Caco-2 (cell line): ENCODE measurements at regions not wholly inside any gene's neighbourhood (a gene's known extent, or its start where the extent isn't known, plus 50 kb on each side); places are given as distances from the start of the nearest gene placed in this dataset.
A peak's percentile ranks its signal among the peaks of the same experiment; 100 is the strongest.

Experiments
- BruUV-seq: library from RNA; stranded (reverse); fragments of 400-500 nt; replicated peaks from 2 replicates; lab custom pipeline; 2021; lab: Mats Ljungman, UMichigan
- CTCF ChIA-PET: fragments of 300-600 bp; sonication (Branson Sonifier 250); formaldehyde crosslinking; loops from one replicate; lab custom pipeline; 2022; ENCODE audit warnings: antibody characterized with exemption; lab: Charles Lee
- POLR2A ChIA-PET: fragments of 300-600 bp; sonication (Branson Sonifier 250); formaldehyde crosslinking; loops from one replicate; lab custom pipeline; 2022; ENCODE audit warnings: antibody characterized with exemption; lab: Charles Lee
- DNase-seq, 2 experiments: peaks; one replicate each; pipeline versions ENCODE4 v3.0.0 to v3.0.0-alpha.2; 2020 to 2022
- H3K27me3 ChIP-seq: replicated peaks from 2 replicates; pipeline ENCODE4 v1.6.0; 2011; ENCODE audit warnings: low read length; ENCODE audit not compliant: control insufficient read depth, insufficient read depth
- H3K36me3 ChIP-seq: 2 replicates; pipeline ENCODE4 v1.5.1; 2011; ENCODE audit warnings: low read length; ENCODE audit not compliant: control insufficient read depth, insufficient read depth
- H3K4me1 ChIP-seq: fragments of 250-450 bp; sonication (Bioruptor Pico); 2 replicates; pipeline ENCODE4 v1.5.1; 2020; ENCODE audit warnings: mild to moderate bottlenecking
- H3K4me3 ChIP-seq: 2 replicates; pipeline ENCODE4 v1.5.1; 2011; ENCODE audit warnings: low read depth, mild to moderate bottlenecking, control low read depth, low read length
- H3K9me3 ChIP-seq: fragments of 250-450 bp; sonication (Bioruptor Pico); 2 replicates; pipeline ENCODE4 v1.5.1; 2020; ENCODE audit warnings: mild to moderate bottlenecking, moderate library complexity
- H3K27ac Mint-ChIP-seq: one replicate; pipeline ENCODE4 v1.8.0; 2022; ENCODE audit warnings: mixed read lengths; ENCODE audit not compliant: unreplicated experiment
- H3K27me3 Mint-ChIP-seq: one replicate; pipeline ENCODE4 v1.8.0; 2022; ENCODE audit warnings: mixed read lengths; ENCODE audit not compliant: insufficient read depth, unreplicated experiment
- H3K36me3 Mint-ChIP-seq: one replicate; pipeline ENCODE4 v1.8.0; 2022; ENCODE audit warnings: mild to moderate bottlenecking, mixed read lengths; ENCODE audit not compliant: insufficient read depth, unreplicated experiment
- H3K4me1 Mint-ChIP-seq: one replicate; pipeline ENCODE4 v1.8.0; 2022; ENCODE audit warnings: low read depth, mixed read lengths; ENCODE audit not compliant: unreplicated experiment
- H3K4me3 Mint-ChIP-seq: one replicate; pipeline ENCODE4 v1.8.0; 2022; ENCODE audit warnings: mild to moderate bottlenecking, moderate library complexity, mixed read lengths; ENCODE audit not compliant: unreplicated experiment
- H3K9me3 Mint-ChIP-seq: one replicate; pipeline ENCODE4 v1.8.0; 2022; ENCODE audit warnings: mixed read lengths; ENCODE audit not compliant: unreplicated experiment
- intact Hi-C: fragments of 100-400 bp; cut with micrococcal nuclease; formaldehyde crosslinking; loops from one replicate; pipeline ENCODE4 v1.10.0; 2022; ENCODE audit not compliant: unreplicated experiment
- TF ChIP-seq, protein P1 (sequence below), 2 experiments: fragments of 200-600 bp in 1 of 2; IDR thresholded peaks; 1 replicate in 1 of 2; 2 replicates in 1 of 2; pipeline versions ENCODE4 v1.5.1 to v1.8.0; 2011 to 2022; ENCODE audit warnings: antibody characterized with exemption in 1 of 2, control low read depth in 1 of 2, inconsistent platforms in 1 of 2, low read depth in 1 of 2, low read length in 1 of 2, mild to moderate bottlenecking in 1 of 2, moderate library complexity in 1 of 2; ENCODE audit not compliant: insufficient read depth in 1 of 2, severe bottlenecking in 1 of 2, unreplicated experiment in 1 of 2

DNA sequence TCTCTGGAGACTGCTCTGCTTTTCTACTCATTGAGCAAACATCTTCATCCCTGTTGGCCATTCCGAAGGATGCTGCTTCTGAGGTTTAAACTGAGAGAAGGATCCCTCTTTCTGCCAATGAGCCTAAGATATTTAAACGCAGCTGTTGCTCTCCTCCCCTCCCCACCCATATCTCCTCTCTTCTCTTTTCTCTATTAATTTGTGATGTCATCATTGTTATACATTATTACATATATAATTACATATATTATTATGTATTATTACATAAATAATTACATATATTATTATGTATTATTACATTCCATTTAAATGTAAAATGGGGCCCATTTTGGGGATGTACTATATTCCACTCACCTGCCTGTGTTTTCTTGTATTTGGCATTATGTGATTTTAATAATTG is 82.7 kb upstream of the JUN start:
- no peaks in the 10 kb centered on the region for H3K36me3 ChIP-seq
- peaks cover 5% of the 10 kb centered on the region; the same call in 1 of the 2 replicates for H3K4me1 ChIP-seq
- Mint-ChIP-seq H3K9me3 (no peaks in the 10 kb centered on the region), H3K36me3 (no peaks in the 10 kb centered on the region), H3K27ac (no peak overlapping the region), H3K27me3 (no peaks in the 10 kb centered on the region), H3K4me3 (no peak overlapping the region), H3K4me1 (no peaks in the 10 kb centered on the region)
- no TSS peak for BruUV-seq
- intact Hi-C loops = no loop called here
- POLR2A ChIA-PET = no interaction called here
- CTCF ChIA-PET = no interaction called here
- TF ChIP-seq, protein P1, sequence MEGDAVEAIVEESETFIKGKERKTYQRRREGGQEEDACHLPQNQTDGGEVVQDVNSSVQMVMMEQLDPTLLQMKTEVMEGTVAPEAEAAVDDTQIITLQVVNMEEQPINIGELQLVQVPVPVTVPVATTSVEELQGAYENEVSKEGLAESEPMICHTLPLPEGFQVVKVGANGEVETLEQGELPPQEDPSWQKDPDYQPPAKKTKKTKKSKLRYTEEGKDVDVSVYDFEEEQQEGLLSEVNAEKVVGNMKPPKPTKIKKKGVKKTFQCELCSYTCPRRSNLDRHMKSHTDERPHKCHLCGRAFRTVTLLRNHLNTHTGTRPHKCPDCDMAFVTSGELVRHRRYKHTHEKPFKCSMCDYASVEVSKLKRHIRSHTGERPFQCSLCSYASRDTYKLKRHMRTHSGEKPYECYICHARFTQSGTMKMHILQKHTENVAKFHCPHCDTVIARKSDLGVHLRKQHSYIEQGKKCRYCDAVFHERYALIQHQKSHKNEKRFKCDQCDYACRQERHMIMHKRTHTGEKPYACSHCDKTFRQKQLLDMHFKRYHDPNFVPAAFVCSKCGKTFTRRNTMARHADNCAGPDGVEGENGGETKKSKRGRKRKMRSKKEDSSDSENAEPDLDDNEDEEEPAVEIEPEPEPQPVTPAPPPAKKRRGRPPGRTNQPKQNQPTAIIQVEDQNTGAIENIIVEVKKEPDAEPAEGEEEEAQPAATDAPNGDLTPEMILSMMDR (IDR thresholded peaks at IDR 0.05; ENCODE audit: insufficient read depth in 1 of 2, low read depth in 1 of 2, low read length in 1 of 2, severe bottlenecking in 1 of 2, unreplicated experiment in 1 of 2) = no peak
- DNase-seq = no peak
- H3K9me3 ChIP-seq = no peaks in the 10 kb centered on the region
- no peak overlapping the region for H3K4me3 ChIP-seq
- no peaks in the 10 kb centered on the region for H3K27me3 ChIP-seq

DNA sequence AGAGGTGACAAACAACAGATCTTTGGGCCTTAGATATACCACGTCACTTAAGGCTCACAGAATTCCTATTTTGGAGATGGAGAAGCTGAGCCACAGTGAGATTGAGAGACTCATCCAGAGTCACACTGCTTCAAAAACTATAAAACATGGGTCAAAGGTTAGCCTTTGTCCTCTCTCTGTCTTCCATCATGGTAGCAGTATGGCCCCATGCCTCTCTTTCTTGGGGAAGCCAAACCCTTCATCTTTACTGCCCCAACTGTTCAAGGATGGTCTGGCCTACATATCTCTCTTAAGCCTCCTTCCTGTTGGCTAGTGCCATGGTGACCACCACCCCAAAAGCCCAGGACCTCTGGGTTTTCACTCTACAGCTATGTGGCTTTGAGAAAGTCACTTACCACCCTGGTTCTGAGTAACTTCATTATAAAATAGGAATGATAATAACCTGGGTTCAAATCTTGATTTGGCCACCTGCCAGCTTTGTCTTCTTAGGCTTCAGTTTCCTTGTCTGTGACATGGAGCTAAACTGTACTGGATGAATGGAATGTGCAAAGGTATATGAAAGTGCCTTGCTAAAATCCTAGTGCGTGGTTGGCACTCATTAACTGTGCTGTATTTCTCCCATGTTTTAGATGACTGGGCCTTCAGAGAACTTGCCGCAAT is 85.9 kb upstream of the JUN start:
- no peak for DNase-seq
- ChIA-PET POLR2A (no interaction called here), CTCF (no interaction called here)
- TF ChIP-seq, protein P1 (IDR thresholded peaks at IDR 0.05; ENCODE audit: insufficient read depth in 1 of 2, low read depth in 1 of 2, low read length in 1 of 2, severe bottlenecking in 1 of 2, unreplicated experiment in 1 of 2) = no peak
- Histone ChIP-seq H3K4me1 (peaks cover 5% of the 10 kb centered on the region; the same call in 1 of the 2 replicates), H3K4me3 (no peak overlapping the region), H3K36me3 (no peaks in the 10 kb centered on the region), H3K9me3 (no peaks in the 10 kb centered on the region), H3K27me3 (no peaks in the 10 kb centered on the region)
- no peak overlapping the region for H3K27ac Mint-ChIP-seq
- no peaks in the 10 kb centered on the region for H3K4me1 Mint-ChIP-seq
- no TSS peak for BruUV-seq
- intact Hi-C loops = loop anchor here (1.0 kb wide), 2 partner anchors 16 to 27 kb away; no protein-coding TSS in a partner anchor
- H3K9me3 Mint-ChIP-seq = no peaks in the 10 kb centered on the region
- H3K4me3 Mint-ChIP-seq = no peak overlapping the region
- no peaks in the 10 kb centered on the region for H3K36me3 Mint-ChIP-seq
- H3K27me3 Mint-ChIP-seq = no peaks in the 10 kb centered on the region

DNA sequence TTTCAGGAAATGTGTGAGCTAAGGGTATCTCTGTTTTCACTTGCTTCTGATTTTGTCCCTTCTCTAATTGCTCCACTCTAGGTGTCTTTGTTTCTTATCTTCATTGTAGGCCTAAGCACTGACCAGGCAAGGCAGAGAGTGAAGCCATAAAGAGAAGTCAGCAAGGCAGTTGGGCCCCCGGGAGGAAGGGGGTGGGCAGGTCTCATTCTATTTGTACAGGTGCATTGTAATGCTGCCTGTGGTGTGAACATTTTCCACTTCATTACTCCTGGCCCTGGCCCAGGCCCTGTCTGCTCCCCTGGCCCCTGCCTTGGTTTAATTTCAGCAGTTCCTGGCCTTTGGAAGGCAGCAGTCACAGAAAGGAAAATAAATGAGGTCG is 86.4 kb upstream of the JUN start:
- Mint-ChIP-seq H3K9me3 (no peaks in the 10 kb centered on the region), H3K4me3 (no peak overlapping the region), H3K36me3 (no peaks in the 10 kb centered on the region), H3K27ac (no peak overlapping the region), H3K27me3 (no peaks in the 10 kb centered on the region), H3K4me1 (no peaks in the 10 kb centered on the region)
- Histone ChIP-seq H3K4me1 (peaks cover 5% of the 10 kb centered on the region; the same call in 1 of the 2 replicates), H3K4me3 (no peak overlapping the region), H3K9me3 (no peaks in the 10 kb centered on the region), H3K36me3 (no peaks in the 10 kb centered on the region), H3K27me3 (no peaks in the 10 kb centered on the region)
- intact Hi-C loops = loop anchor here (1.0 kb wide), 2 partner anchors 15 to 28 kb away; no protein-coding TSS in a partner anchor
- TF ChIP-seq, protein P1 (IDR thresholded peaks at IDR 0.05; ENCODE audit: insufficient read depth in 1 of 2, low read depth in 1 of 2, low read length in 1 of 2, severe bottlenecking in 1 of 2, unreplicated experiment in 1 of 2) = no peak
- ChIA-PET CTCF (no interaction called here), POLR2A (no interaction called here)
- peak; percentile 59 to 65 for DNase-seq
- BruUV-seq = no TSS peak
